ENCODE measurements at regions not wholly inside any gene's neighbourhood (a gene's known extent, or its start where the extent isn't known, plus 50 kb on each side); places are given as distances from the start of the nearest gene placed in this dataset.

DNA sequence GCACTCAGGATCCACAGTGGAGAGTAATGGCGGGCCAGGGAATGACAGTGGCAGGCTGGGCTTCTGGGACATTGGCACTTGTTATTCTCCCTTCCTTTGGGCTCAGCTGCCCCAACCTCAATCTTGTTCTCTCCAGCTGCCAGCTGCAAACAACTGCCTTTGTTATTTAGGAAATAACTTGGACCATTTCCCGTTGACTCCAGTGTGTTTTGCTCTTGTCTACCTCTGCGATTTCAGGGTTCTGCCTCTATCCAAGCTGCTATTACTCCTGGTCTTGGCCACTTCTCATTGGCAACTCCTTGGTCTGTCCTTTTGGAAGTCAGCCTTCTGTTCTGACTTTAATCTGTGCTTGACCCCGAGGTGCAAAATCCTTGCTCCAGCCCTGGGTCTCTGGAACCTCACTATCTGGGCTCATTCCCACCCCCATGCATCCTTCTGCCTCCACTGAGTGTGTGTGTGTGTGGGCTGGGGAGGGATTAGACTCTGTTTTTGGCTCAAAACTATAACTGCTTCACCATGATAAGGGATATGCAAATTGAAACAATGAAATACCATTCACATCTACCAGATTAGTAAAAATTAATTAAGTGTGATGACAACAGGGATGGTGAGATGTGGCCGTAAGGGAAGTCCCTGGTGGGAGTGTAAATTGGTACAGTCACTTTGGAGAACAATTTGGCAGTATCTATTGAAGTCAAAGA is 134.1 kb upstream of the CXCR4 start:
- Mint-ChIP-seq H3K27me3 (ENCODE audit: low read depth) (peaks cover 13% of the 10 kb centered on the region), H3K27ac (no peak overlapping the region), H3K9me3 (peaks cover 2 to 5% of the 10 kb centered on the region in 2 donors), H3K4me3 (no peak overlapping the region), H3K4me1 (ENCODE audit: low read depth) (peaks cover 43% of the 10 kb centered on the region), H3K36me3 (ENCODE audit: insufficient read depth in 2 of 2) (no peaks in the 10 kb centered on the region)
- ATAC-seq (replicated peaks in 1 of 2) (no peak), DNase-seq (no peak)

- H3K36me3 Mint-ChIP-seq (ENCODE audit: insufficient read depth in 2 of 2), result no peaks in the 10 kb centered on the region
- H3K27ac Mint-ChIP-seq, result no peak overlapping the region
- peaks cover 13% of the 10 kb centered on the region for H3K27me3 Mint-ChIP-seq (ENCODE audit: low read depth)
- peaks cover 45% of the 10 kb centered on the region for H3K4me1 Mint-ChIP-seq (ENCODE audit: low read depth)
- DNase-seq (no peak), ATAC-seq (replicated peaks in 1 of 2) (no peak)
- no peak overlapping the region for H3K4me3 Mint-ChIP-seq
- peaks cover 2 to 5% of the 10 kb centered on the region in 2 donors for H3K9me3 Mint-ChIP-seq
These were observed 133.4 kb upstream of the CXCR4 start for GRCh38 chr2:136251197-136251884.

GRCh38 chr2:136250131-136250530 is 132.2 kb upstream of the CXCR4 start:
- Mint-ChIP-seq H3K4me3 (no peak overlapping the region), H3K27ac (no peak overlapping the region), H3K4me1 (ENCODE audit: low read depth) (peaks cover 33% of the 10 kb centered on the region), H3K9me3 (peaks cover 2 to 5% of the 10 kb centered on the region in 2 donors), H3K27me3 (ENCODE audit: low read depth) (peaks cover 13% of the 10 kb centered on the region), H3K36me3 (ENCODE audit: insufficient read depth in 2 of 2) (no peaks in the 10 kb centered on the region)
- no peak for DNase-seq
- no peak for ATAC-seq (replicated peaks in 1 of 2)

DNA sequence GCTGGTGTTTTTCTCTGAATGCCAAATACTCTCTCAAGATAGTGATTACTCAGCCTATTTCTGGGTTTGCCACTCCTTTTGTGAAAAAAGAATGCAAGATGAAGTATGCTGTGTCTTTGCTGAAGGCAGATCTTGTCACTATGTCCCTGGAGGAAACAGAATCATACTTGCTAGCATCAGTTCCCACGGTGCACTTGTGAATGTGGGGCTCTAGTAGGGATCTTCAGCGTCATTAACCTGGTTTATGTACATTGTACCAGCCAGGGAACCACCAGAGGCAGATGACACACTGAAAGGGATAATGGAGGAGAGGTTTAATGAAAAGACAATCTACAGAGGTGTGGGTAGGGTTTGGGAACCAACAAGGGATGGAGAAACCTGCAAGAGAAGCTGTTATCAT is 131.0 kb upstream of the CXCR4 start:
- Mint-ChIP-seq H3K4me3 (no peak overlapping the region), H3K27ac (no peak overlapping the region), H3K36me3 (ENCODE audit: insufficient read depth in 2 of 2) (no peaks in the 10 kb centered on the region), H3K4me1 (ENCODE audit: low read depth) (peaks cover 23% of the 10 kb centered on the region), H3K9me3 (peaks cover 2 to 5% of the 10 kb centered on the region in 2 donors), H3K27me3 (ENCODE audit: low read depth) (peaks cover 13% of the 10 kb centered on the region)
- DNase-seq, result no peak
- ATAC-seq (replicated peaks in 1 of 2), result no peak

DNA sequence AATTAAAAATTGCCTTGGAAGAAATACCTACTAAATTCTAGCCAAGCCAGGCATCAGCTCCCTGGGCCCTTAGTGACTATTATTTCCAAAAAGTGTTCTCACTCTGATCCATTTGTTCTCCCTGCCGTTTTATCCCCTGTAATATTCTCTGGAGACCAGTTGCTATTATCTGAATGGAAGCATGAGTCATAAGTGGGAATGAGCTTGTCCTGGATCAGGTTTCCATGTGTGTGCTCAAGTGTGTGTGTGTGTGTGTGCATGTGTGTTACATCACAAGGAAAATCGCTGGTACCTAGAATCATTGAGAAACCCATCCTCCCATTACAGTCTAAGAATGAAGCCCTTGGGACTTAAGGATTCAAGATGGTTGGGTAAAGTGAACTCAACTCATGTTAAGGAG is 130.3 kb upstream of the CXCR4 start:
- Mint-ChIP-seq H3K4me3 (no peak overlapping the region), H3K4me1 (ENCODE audit: low read depth) (peaks cover 23% of the 10 kb centered on the region), H3K36me3 (ENCODE audit: insufficient read depth in 2 of 2) (no peaks in the 10 kb centered on the region), H3K27ac (no peak overlapping the region), H3K27me3 (ENCODE audit: low read depth) (peaks cover 13% of the 10 kb centered on the region), H3K9me3 (peaks cover 2 to 5% of the 10 kb centered on the region in 2 donors)
- ATAC-seq (replicated peaks in 1 of 2), result no peak
- DNase-seq, result no peak

- H3K36me3 Mint-ChIP-seq (ENCODE audit: insufficient read depth in 2 of 2), result no peaks in the 10 kb centered on the region
- DNase-seq (peak; percentile 60 to 73), ATAC-seq (replicated peaks in 1 of 2) (peak; percentile 48 to 53)
- peaks cover 13% of the 10 kb centered on the region for H3K27me3 Mint-ChIP-seq (ENCODE audit: low read depth)
- no peak overlapping the region for H3K4me3 Mint-ChIP-seq
- peaks cover 32% of the 10 kb centered on the region for H3K4me1 Mint-ChIP-seq (ENCODE audit: low read depth)
- peaks cover 2 to 5% of the 10 kb centered on the region in 2 donors for H3K9me3 Mint-ChIP-seq
- no peak overlapping the region for H3K27ac Mint-ChIP-seq
These were observed 129.4 kb upstream of the CXCR4 start for GRCh38 chr2:136247204-136247950.

DNA sequence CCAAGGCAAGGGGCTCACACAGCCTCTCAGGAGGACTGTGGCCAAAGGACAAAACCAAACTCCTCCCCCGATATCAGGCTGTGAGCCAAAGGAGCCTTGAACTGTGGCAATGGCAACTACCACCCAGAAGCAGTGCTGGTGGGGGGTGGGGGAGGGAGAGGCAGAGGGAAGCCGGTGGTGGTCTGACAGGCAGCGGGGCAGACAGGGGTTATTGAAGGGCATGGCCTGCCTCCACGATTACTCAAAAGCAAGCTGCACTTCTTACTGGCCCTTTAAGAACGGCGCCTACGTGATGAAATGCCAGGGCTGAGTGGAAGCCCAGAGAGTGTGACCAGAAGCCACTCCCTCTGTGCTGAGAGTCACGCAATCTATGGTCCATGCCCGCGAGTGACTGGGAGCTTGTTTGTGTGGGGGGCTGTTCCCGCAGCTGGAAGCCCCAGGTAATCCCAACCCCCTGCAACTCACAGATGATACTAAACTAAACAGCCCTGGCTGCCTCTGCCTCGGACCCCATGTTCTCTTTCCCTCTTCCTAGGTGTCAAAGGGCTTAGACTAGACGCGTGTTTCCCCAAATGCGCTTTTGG is 128.2 kb upstream of the CXCR4 start:
- Mint-ChIP-seq H3K4me3 (no peak overlapping the region), H3K4me1 (ENCODE audit: low read depth) (peaks cover 38% of the 10 kb centered on the region), H3K36me3 (ENCODE audit: insufficient read depth in 2 of 2) (peaks cover 0 to 2% of the 10 kb centered on the region in 2 donors), H3K27ac (no peak overlapping the region), H3K27me3 (ENCODE audit: low read depth) (peaks cover 13% of the 10 kb centered on the region), H3K9me3 (peaks cover 0 to 2% of the 10 kb centered on the region in 2 donors)
- ATAC-seq (replicated peaks in 1 of 2) (no peak), DNase-seq (peak in 1 of 2 donors; percentile 28)

- DNase-seq (no peak), ATAC-seq (replicated peaks in 1 of 2) (no peak)
- H3K27ac Mint-ChIP-seq, result peak overlapping the region; percentile 4
- H3K4me3 Mint-ChIP-seq, result no peak overlapping the region
- H3K4me1 Mint-ChIP-seq (ENCODE audit: low read depth), result peaks cover 48% of the 10 kb centered on the region
- peaks cover 0 to 2% of the 10 kb centered on the region in 2 donors for H3K36me3 Mint-ChIP-seq (ENCODE audit: insufficient read depth in 2 of 2)
- H3K27me3 Mint-ChIP-seq (ENCODE audit: low read depth), result peaks cover 13% of the 10 kb centered on the region
- H3K9me3 Mint-ChIP-seq, result peaks cover 0 to 3% of the 10 kb centered on the region in 2 donors
These were observed 127.3 kb upstream of the CXCR4 start for GRCh38 chr2:136245211-136245610.

DNA sequence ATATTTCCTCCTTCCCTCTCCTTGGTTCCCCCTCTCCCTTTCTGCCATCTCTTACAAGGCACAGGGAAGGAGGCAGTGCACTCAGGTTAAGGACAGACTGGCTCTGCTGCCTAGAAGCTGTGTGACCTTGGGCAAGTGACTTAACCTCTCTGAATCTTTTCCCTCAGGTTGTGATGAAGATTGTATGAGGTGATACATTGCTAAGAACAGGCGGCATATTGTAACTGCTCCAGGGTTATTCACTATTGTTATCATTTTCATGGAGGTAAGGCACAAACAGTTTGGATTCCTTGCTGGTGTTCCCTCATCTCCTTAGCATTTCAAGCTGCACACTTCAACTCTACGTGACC is 126.6 kb upstream of the CXCR4 start:
- H3K27ac Mint-ChIP-seq, result no peak overlapping the region
- no peak for ATAC-seq (replicated peaks in 1 of 2)
- no peak for DNase-seq
- peaks cover 0 to 3% of the 10 kb centered on the region in 2 donors for H3K9me3 Mint-ChIP-seq
- peaks cover 0 to 2% of the 10 kb centered on the region in 2 donors for H3K36me3 Mint-ChIP-seq (ENCODE audit: insufficient read depth in 2 of 2)
- H3K4me3 Mint-ChIP-seq, result no peak overlapping the region
- H3K4me1 Mint-ChIP-seq (ENCODE audit: low read depth), result peaks cover 55% of the 10 kb centered on the region
- H3K27me3 Mint-ChIP-seq (ENCODE audit: low read depth), result peaks cover 8% of the 10 kb centered on the region

GRCh38 chr2:136243638-136244535 is 125.9 kb upstream of the CXCR4 start:
- peaks cover 56% of the 10 kb centered on the region for H3K4me1 Mint-ChIP-seq (ENCODE audit: low read depth)
- peaks cover 0 to 2% of the 10 kb centered on the region in 2 donors for H3K36me3 Mint-ChIP-seq (ENCODE audit: insufficient read depth in 2 of 2)
- DNase-seq (no peak), ATAC-seq (replicated peaks in 1 of 2) (no peak)
- peaks cover 2% of the 10 kb centered on the region for H3K27me3 Mint-ChIP-seq (ENCODE audit: low read depth)
- peaks cover 0 to 3% of the 10 kb centered on the region in 2 donors for H3K9me3 Mint-ChIP-seq
- H3K4me3 Mint-ChIP-seq, result no peak overlapping the region
- H3K27ac Mint-ChIP-seq, result no peak overlapping the region

DNA sequence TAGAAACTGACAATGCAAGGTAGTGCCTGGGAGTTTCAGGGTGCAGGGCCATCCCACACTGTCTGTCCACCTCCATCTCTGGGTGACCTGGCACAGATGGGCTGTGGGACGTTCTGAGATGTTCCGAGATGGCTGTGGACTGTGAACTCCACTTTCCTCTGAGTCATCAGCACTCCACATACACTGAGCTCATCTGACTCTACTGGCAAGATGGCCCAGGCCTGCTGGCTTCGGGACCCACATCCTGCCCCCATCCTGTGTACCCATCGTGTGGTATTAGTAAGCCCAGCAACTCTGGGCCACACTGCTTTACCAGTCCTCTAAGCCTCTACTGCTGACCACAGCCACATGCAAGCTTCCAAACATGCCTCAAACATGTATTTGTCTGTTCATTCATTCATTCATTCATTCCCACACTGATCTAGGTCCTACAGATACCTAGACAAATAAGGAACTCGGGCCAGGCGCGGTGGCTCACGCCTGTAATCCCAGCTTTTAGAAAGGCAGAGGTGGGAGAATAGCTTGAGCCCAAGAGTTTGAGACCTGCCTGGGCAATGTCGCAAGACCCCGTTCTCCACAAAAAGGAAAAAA is 124.8 kb upstream of the CXCR4 start:
- Mint-ChIP-seq H3K27ac (peak overlapping the region; percentile 67), H3K9me3 (peaks cover 0 to 3% of the 10 kb centered on the region in 2 donors), H3K4me1 (ENCODE audit: low read depth) (peaks cover 59% of the 10 kb centered on the region), H3K27me3 (ENCODE audit: low read depth) (no peaks in the 10 kb centered on the region), H3K4me3 (peak overlapping the region; percentile 41 to 54), H3K36me3 (ENCODE audit: insufficient read depth in 2 of 2) (peaks cover 0 to 2% of the 10 kb centered on the region in 2 donors)
- DNase-seq (peak; percentile 83), ATAC-seq (replicated peaks in 1 of 2) (peak; percentile 77 to 83)

DNA sequence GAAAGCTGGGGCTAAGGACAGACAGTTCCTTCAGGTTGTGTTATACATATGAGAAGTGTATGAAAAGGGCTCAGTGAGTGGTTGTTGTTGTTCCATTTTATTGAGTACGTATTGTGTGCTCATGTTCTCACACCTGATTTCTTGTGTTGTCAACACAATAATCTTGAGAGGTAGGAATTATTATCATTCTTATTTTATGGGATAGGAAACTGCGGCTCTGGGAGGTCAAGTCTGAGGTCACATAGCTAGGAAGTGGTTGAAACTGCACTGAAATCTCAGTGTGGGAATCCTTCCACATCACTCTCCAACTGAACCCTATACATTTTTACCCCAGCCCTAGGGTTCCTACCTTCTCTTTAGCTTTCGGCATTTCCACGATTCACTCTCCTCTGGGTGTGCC is 124.2 kb upstream of the CXCR4 start:
- Mint-ChIP-seq H3K36me3 (ENCODE audit: insufficient read depth in 2 of 2) (peaks cover 0 to 2% of the 10 kb centered on the region in 2 donors), H3K4me1 (ENCODE audit: low read depth) (peaks cover 56% of the 10 kb centered on the region), H3K4me3 (peak overlapping the region in 1 of 2 donors; percentile 54), H3K9me3 (peaks cover 0 to 3% of the 10 kb centered on the region in 2 donors), H3K27me3 (ENCODE audit: low read depth) (no peaks in the 10 kb centered on the region), H3K27ac (peak overlapping the region; percentile 81)
- no peak for ATAC-seq (replicated peaks in 1 of 2)
- no peak for DNase-seq
